ENCODE measurements at regions not wholly inside any gene's neighbourhood (a gene's known extent, or its start where the extent isn't known, plus 50 kb on each side); places are given as distances from the start of the nearest gene placed in this dataset.

DNA sequence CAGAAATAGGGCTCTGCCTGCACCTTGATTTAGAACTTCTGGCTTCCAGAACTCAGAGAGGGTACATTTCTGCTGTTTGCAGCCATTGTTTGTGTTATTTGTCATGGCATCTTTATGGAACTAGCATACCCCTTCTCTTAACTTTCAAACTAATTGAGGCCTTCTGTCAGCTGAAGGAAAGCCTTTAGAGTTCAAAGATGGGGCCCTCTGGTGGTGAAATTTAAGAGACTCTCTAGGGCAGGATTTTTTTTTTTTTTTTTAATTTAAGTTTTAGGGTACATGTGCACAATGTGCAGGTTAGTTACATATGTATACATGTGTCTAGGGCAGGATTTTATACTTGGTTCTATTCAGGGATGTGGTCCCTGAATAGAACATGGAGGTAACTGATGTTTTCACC is 260.6 kb upstream of the LINC00305 start:
- Histone ChIP-seq H3K36me3 (no peaks in the 10 kb centered on the region), H3K4me3 (no peak overlapping the region), H3K27me3 (ENCODE audit: low read depth) (no peaks in the 10 kb centered on the region), H3K4me1 (no peaks in the 10 kb centered on the region), H3K9me3 (replicated peaks) (no peaks in the 10 kb centered on the region), H3K27ac (replicated peaks) (no peak overlapping the region)
- peak; percentile 58 for TF ChIP-seq CTCF (IDR thresholded peaks at IDR 0.05; ENCODE audit: borderline replicate concordance)
- no peak for DNase-seq
- intact Hi-C loops (cut with micrococcal nuclease), result no loop called here

- Histone ChIP-seq H3K4me3 (no peak overlapping the region), H3K36me3 (no peaks in the 10 kb centered on the region), H3K27me3 (ENCODE audit: low read depth) (no peaks in the 10 kb centered on the region), H3K27ac (replicated peaks) (no peak overlapping the region), H3K9me3 (replicated peaks) (no peaks in the 10 kb centered on the region), H3K4me1 (no peaks in the 10 kb centered on the region)
- intact Hi-C loops (cut with micrococcal nuclease), result no loop called here
- DNase-seq, result no peak
- no peak for TF ChIP-seq CTCF (IDR thresholded peaks at IDR 0.05; ENCODE audit: borderline replicate concordance)
Observed at GRCh38 chr18:64407606-64408005, 258.7 kb upstream of the LINC00305 start.

DNA sequence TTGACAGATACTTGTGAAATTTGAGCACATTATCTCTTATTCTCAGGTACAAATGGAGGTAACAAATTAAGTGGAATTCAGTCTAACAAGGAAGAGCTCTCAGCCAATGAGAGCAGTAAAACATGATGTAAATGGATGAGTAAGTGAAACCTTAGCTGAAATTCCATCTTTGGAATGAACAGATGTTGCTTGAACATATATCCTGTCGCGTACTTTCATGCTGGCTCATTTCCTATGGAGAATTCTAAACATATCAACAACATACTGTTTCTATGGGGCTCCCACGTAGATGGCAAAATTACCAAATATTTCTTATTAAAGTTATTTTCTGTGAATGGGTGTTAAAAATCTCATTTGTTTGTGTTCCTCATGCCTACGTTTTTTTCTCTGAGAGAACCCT is 256.3 kb upstream of the LINC00305 start:
- no peak for DNase-seq
- Histone ChIP-seq H3K4me3 (no peak overlapping the region), H3K9me3 (replicated peaks) (no peaks in the 10 kb centered on the region), H3K4me1 (no peaks in the 10 kb centered on the region), H3K27ac (replicated peaks) (no peak overlapping the region), H3K36me3 (no peaks in the 10 kb centered on the region), H3K27me3 (ENCODE audit: low read depth) (no peaks in the 10 kb centered on the region)
- intact Hi-C loops (cut with micrococcal nuclease), result no loop called here
- no peak for TF ChIP-seq CTCF (IDR thresholded peaks at IDR 0.05; ENCODE audit: borderline replicate concordance)

DNA sequence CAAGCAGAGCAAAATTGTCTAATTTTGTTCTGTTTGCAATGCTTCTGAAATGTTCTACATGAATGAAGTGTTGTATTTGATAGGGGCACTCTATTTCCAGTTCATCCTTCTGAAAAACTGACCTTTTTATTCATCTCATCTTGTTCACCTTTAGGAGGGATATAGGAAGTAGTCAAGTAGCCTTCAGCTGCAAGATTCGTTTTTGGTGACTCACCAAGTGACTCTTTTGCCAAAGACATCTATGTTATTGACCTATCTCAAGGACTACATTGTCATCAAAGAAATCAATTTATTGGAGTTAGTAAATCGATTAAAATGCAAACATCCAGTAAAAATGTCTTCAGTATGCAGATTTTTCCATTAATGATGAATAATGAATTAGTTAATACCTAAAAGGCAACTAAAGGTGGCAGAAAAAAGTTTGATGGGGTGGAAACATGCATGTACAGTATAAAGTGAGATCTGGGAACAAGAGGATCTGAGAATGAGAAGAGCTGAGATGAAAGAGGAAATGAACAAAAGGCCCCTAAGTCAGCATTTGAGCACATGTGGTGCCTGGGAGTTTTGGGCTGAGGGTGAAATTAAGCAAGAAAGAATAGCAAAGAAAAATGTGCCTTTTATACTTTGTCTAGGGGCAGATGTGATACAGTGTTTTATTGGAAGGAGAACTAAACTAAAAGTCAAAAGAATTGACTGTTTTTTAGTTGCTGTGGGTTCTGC is 255.1 kb upstream of the LINC00305 start:
- Histone ChIP-seq H3K4me3 (no peak overlapping the region), H3K9me3 (replicated peaks) (no peaks in the 10 kb centered on the region), H3K4me1 (no peaks in the 10 kb centered on the region), H3K36me3 (no peaks in the 10 kb centered on the region), H3K27ac (replicated peaks) (no peak overlapping the region), H3K27me3 (ENCODE audit: low read depth) (no peaks in the 10 kb centered on the region)
- TF ChIP-seq CTCF (IDR thresholded peaks at IDR 0.05; ENCODE audit: borderline replicate concordance), result no peak
- intact Hi-C loops (cut with micrococcal nuclease), result no loop called here
- DNase-seq, result no peak

- H3K27me3 ChIP-seq (ENCODE audit: low read depth), result no peaks in the 10 kb centered on the region
- no peak overlapping the region for H3K27ac ChIP-seq (replicated peaks)
- no peaks in the 10 kb centered on the region for H3K4me1 ChIP-seq
- H3K9me3 ChIP-seq (replicated peaks), result no peaks in the 10 kb centered on the region
- no peaks in the 10 kb centered on the region for H3K36me3 ChIP-seq
- no peak overlapping the region for H3K4me3 ChIP-seq
- intact Hi-C loops (cut with micrococcal nuclease), result no loop called here
- no peak for TF ChIP-seq CTCF (IDR thresholded peaks at IDR 0.05; ENCODE audit: borderline replicate concordance)
- no peak for DNase-seq
Observed at GRCh38 chr18:64402636-64403035, 253.7 kb upstream of the LINC00305 start.
